HFF-Myc (cell line): ENCODE measurements at regions not wholly inside any gene's neighbourhood (a gene's known extent, or its start where the extent isn't known, plus 50 kb on each side); places are given as distances from the start of the nearest gene placed in this dataset.

Source experiments
- DNase-seq: peaks from one replicate; pipeline ENCODE4 v3.0.0-alpha.2; 2011; ENCODE audit warnings: low read depth; ENCODE audit errors: extremely low read depth
- H3K4me3 ChIP-seq: replicated peaks from 2 replicates; pipeline ENCODE4 v1.5.1; 2011; ENCODE audit warnings: low read depth, mild to moderate bottlenecking, control low read depth, low read length
- CTCF ChIP-seq: IDR thresholded peaks from 2 replicates; pipeline ENCODE4 v1.5.1; 2012; ENCODE audit warnings: mild to moderate bottlenecking, low read depth, low read length, control low read depth; ENCODE audit errors: missing control alignments

DNA sequence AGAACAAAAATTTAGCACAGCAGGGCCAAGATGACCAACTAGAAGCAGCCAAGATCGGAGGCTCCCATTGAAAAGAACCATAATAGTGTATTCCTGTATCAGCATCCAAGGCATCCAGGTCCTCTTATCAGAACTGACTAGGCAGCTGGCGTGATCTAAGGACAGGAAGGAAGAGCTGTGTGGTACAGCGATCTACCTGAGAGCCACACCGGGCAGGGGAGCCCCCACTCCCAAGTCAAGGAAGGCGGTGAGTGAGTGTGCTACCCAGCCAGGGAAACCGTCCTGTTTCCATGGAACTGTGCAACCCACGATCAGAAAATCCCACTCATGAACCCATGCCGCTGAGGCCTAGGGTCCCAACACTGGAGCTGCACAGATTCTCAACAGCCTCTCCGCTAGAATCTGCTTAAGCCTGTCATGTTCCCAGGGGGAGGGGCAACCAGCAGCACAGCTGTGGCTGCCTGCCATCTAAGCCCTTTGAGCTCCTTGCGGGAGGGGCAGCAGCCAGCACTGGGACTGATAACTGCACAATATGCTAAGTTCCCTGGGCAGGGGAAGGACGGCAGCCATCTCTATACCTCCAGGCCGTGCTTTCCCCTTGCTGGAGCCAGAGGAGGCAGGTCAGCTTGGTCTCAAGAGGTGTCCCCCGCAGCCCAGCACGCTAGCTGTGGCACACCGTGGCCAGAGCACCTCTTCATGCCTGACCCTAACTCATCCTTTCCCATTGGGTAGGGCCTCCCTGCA lies 213.0 kb upstream of the SMIM30 start:
- no peak for DNase-seq
- no peak overlapping the region for H3K4me3 ChIP-seq
- TF ChIP-seq CTCF, result no peak

- no peak for TF ChIP-seq CTCF
- no peak overlapping the region for H3K4me3 ChIP-seq
- no peak for DNase-seq
Observed at GRCh38 chr7:113321201-113321600, 202.8 kb upstream of the SMIM30 start.

GRCh38 chr7:113320419-113320818 lies 202.1 kb upstream of the SMIM30 start:
- DNase-seq, result no peak
- TF ChIP-seq CTCF, result no peak
- no peak overlapping the region for H3K4me3 ChIP-seq

GRCh38 chr7:113314594-113314993 lies 196.2 kb upstream of the SMIM30 start:
- TF ChIP-seq CTCF, result no peak
- H3K4me3 ChIP-seq, result no peak overlapping the region
- no peak for DNase-seq

DNA sequence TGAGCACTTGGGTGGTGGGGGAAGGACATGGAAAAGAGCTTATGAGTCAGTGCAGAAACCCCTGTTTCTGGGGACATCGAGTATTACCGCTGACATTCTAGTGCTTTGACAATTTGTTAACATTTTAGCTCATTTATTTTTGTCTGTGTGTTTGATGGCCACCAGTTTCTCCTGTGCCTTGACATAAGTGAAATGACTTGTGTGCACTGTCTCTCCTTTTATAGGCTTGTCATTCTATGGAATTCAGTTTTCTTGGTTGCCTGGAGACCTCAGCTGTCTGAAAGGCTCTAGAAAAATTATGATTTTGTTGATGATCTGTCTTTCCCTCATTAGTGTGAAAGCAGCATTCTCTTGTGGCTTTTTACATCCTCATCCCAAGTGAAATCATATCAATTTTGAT lies 190.0 kb upstream of the SMIM30 start:
- no peak for TF ChIP-seq CTCF
- DNase-seq, result no peak
- H3K4me3 ChIP-seq, result no peak overlapping the region

DNA sequence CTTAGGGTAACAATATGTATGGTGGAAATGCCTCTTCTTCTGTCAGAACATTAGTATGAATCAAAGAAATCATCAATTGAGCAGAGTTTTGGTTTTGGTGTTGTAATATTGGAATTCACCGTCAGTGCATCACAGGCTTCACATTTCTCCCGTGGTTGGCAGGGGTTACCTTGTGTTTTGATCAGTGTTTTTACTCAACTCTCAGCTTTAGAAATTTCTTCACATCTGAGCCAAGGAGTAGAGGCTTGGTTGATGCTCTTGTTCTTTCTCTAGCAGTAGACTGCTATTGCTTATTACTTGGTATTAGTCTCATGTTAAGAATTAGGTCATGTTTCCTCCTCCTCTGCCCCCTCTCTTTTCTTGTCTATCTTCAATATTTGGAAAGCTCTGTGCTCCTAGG lies 188.8 kb upstream of the SMIM30 start:
- no peak for DNase-seq
- TF ChIP-seq CTCF, result no peak
- H3K4me3 ChIP-seq, result no peak overlapping the region

DNA sequence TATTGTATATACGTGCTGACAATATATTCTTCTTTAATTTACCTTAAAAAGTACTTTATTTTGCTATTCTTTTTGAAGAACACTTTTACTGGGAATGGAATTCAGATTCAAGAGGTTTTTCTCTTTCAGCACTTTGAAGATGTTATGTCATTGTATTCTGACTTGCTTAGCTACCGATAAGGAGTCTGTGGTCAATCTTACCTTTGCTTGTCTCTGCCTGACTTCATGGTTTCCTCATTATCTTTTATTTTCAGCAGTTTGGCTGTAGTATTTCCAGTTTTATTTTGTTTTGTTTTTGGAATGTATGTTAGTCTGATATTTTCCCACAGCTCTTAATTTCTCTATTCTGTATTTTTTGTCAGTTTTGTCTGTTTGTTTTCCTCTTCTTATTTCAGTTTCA lies 187.9 kb upstream of the SMIM30 start:
- no peak for DNase-seq
- TF ChIP-seq CTCF, result no peak
- no peak overlapping the region for H3K4me3 ChIP-seq
